Liver (tissue), 7 donors: ENCODE measurements at regions not wholly inside any gene's neighbourhood (a gene's known extent, or its start where the extent isn't known, plus 50 kb on each side); places are given as distances from the start of the nearest gene placed in this dataset.

Experiments used
- DNase-seq: peaks from one replicate; pipeline ENCODE4 v3.0.0-alpha.2; 2017; ENCODE audit warnings: low spot score
- H3K27ac ChIP-seq, 2 donors: one replicate each; pipeline ENCODE4 v1.7.0; 2013; ENCODE audit warnings: inconsistent platforms in 2 of 2, low read length in 2 of 2, control low read depth in 1 of 2, low read depth in 1 of 2, mild to moderate bottlenecking in 1 of 2
- H3K27me3 ChIP-seq, 4 donors: one replicate each; pipeline versions ENCODE4 v1.6.1 to v1.7.0; 2013; ENCODE audit warnings: low read length in 3 of 4, inconsistent platforms in 1 of 4, mild to moderate bottlenecking in 1 of 4, moderate library complexity in 1 of 4; ENCODE audit not compliant: control insufficient read depth in 4 of 4, insufficient read depth in 4 of 4
- H3K36me3 ChIP-seq, 4 donors: one replicate each; pipeline versions ENCODE4 v1.6.1 to v1.7.0; 2013; ENCODE audit warnings: low read length in 3 of 4, mild to moderate bottlenecking in 3 of 4, low read depth in 1 of 4, moderate library complexity in 1 of 4; ENCODE audit not compliant: control insufficient read depth in 4 of 4, insufficient read depth in 3 of 4
- H3K4me1 ChIP-seq, 4 donors: one replicate each; pipeline versions ENCODE4 v1.6.1 to v1.7.0; 2013; ENCODE audit warnings: low read length in 3 of 4, mild to moderate bottlenecking in 3 of 4, moderate library complexity in 1 of 4; ENCODE audit not compliant: control insufficient read depth in 4 of 4, insufficient read depth in 4 of 4
- H3K4me3 ChIP-seq, 3 donors: one replicate each; pipeline versions ENCODE4 v1.6.1 to v1.7.0; 2013; ENCODE audit warnings: low read length in 3 of 3, control low read depth in 1 of 3, low read depth in 1 of 3, mild to moderate bottlenecking in 1 of 3
- H3K9ac ChIP-seq, 2 donors: one replicate each; pipeline ENCODE4 v1.7.0; 2013; ENCODE audit warnings: low read length in 2 of 2, mild to moderate bottlenecking in 2 of 2, moderate library complexity in 2 of 2, control low read depth in 1 of 2, low read depth in 1 of 2
- H3K9me3 ChIP-seq, 4 donors: one replicate each; pipeline versions ENCODE4 v1.6.1 to v1.7.0; 2013; ENCODE audit warnings: low read length in 3 of 4; ENCODE audit not compliant: control insufficient read depth in 4 of 4
- EGR1 ChIP-seq, 2 donors: IDR thresholded peaks; 2 replicates each; pipeline ENCODE4 v1.6.1; 2016 to 2018; ENCODE audit warnings: antibody characterized with exemption in 2 of 2, low read depth in 2 of 2
- FOXA1 ChIP-seq: IDR thresholded peaks from 2 replicates; pipeline ENCODE4 v1.6.1; 2016; ENCODE audit warnings: antibody characterized with exemption
- FOXA2 ChIP-seq: IDR thresholded peaks from 2 replicates; pipeline ENCODE4 v1.6.1; 2016; ENCODE audit warnings: antibody characterized with exemption
- GABPA ChIP-seq, 2 donors: IDR thresholded peaks in 1 of 2; conservative IDR thresholded peaks in 1 of 2; 2 replicates each; pipeline ENCODE4 v1.6.1; 2016; ENCODE audit warnings: antibody characterized with exemption in 2 of 2, mild to moderate bottlenecking in 1 of 2, moderate library complexity in 1 of 2
- HNF4G ChIP-seq: IDR thresholded peaks from 2 replicates; pipeline ENCODE4 v1.6.1; 2016; ENCODE audit warnings: antibody characterized with exemption
- JUND ChIP-seq, 2 donors: IDR thresholded peaks; 2 replicates each; pipeline ENCODE4 v1.6.1; 2016; ENCODE audit warnings: antibody characterized with exemption in 2 of 2
- MAX ChIP-seq: IDR thresholded peaks from 2 replicates; pipeline ENCODE4 v1.6.1; 2016; ENCODE audit warnings: antibody characterized with exemption
- NR2F2 ChIP-seq: IDR thresholded peaks from 2 replicates; pipeline ENCODE4 v1.6.1; 2016; ENCODE audit warnings: antibody characterized with exemption
- REST ChIP-seq: IDR thresholded peaks from 2 replicates; pipeline ENCODE4 v1.6.1; 2016; ENCODE audit warnings: antibody characterized with exemption, mild to moderate bottlenecking
- RXRA ChIP-seq, 2 donors: IDR thresholded peaks; 2 replicates each; pipeline ENCODE4 v1.6.1; 2017 to 2018; ENCODE audit warnings: antibody characterized with exemption in 2 of 2, mild to moderate bottlenecking in 1 of 2
- SP1 ChIP-seq: IDR thresholded peaks from 2 replicates; pipeline ENCODE4 v1.6.1; 2018; ENCODE audit warnings: antibody characterized with exemption, mild to moderate bottlenecking
- TAF1 ChIP-seq: conservative IDR thresholded peaks from 2 replicates; pipeline ENCODE4 v1.6.1; 2016; ENCODE audit warnings: antibody characterized with exemption, mild to moderate bottlenecking
- ZBTB33 ChIP-seq: IDR thresholded peaks from 2 replicates; pipeline ENCODE4 v1.6.1; 2016; ENCODE audit warnings: antibody characterized with exemption
- WGBS: extraction: QIAGEN DNeasy Blood & Tissue Kit; methylation state at CpG from one replicate; pipeline ENCODE4 v1.1.7; 2013; 5-methylcytosine and 5-hydroxymethylcytosine counted together
- donor health status: healthy.
- donor health status: healthy.
- donor health status: healthy.
- donor health status: healthy.

- H3K9me3 ChIP-seq: peaks cover 0 to 6% (median 3%) of the 10 kb centered on the region in 4 donors
- no peaks in the 10 kb centered on the region for H3K36me3 ChIP-seq
- TF ChIP-seq FOXA2: no peak
- no peak for TF ChIP-seq HNF4G
- no peak for TF ChIP-seq EGR1 (IDR thresholded peaks at IDR 0.05; ENCODE audit: low read depth in 2 of 2)
- TF ChIP-seq NR2F2: no peak
- no peak for TF ChIP-seq TAF1
- H3K27me3 ChIP-seq: peaks cover 0 to 7% (median 0%) of the 10 kb centered on the region in 4 donors
- H3K4me1 ChIP-seq: no peaks in the 10 kb centered on the region
- DNase-seq: no peak
- WGBS: 67% methylated on average over 4 of the region's 4 CpGs
- H3K4me3 ChIP-seq: no peak overlapping the region
- no peak overlapping the region for H3K27ac ChIP-seq
- H3K9ac ChIP-seq: no peak overlapping the region
These were observed 87.1 kb upstream of the RGMA start for GRCh38 chr15:93176065-93176464.

GRCh38 chr15:93174836-93175235, 85.8 kb upstream of the RGMA start:
- no peaks in the 10 kb centered on the region for H3K36me3 ChIP-seq
- peaks cover 0 to 11% (median 2%) of the 10 kb centered on the region in 4 donors for H3K27me3 ChIP-seq
- no peak overlapping the region for H3K9ac ChIP-seq
- no peak overlapping the region for H3K27ac ChIP-seq
- no peak for DNase-seq
- no peak overlapping the region for H3K4me3 ChIP-seq
- TF ChIP-seq FOXA2: no peak
- no peak for TF ChIP-seq SP1
- no peak for TF ChIP-seq MAX
- no peak for TF ChIP-seq JUND (IDR thresholded peaks at IDR 0.05)
- no peak for TF ChIP-seq GABPA (IDR thresholded peaks at IDR 0.05 in 1 of 2, conservative IDR thresholded peaks at IDR 0.05 in 1 of 2)
- TF ChIP-seq FOXA1: no peak
- no peak for TF ChIP-seq HNF4G
- no peak for TF ChIP-seq RXRA (IDR thresholded peaks at IDR 0.05)
- TF ChIP-seq ZBTB33: no peak
- no peak for TF ChIP-seq TAF1
- 38% methylated on average over 2 of the region's 2 CpGs for WGBS
- H3K9me3 ChIP-seq: peaks cover 0 to 6% (median 3%) of the 10 kb centered on the region in 4 donors
- H3K4me1 ChIP-seq: no peaks in the 10 kb centered on the region

- Histone ChIP-seq H3K4me3 (no peak overlapping the region), H3K9ac (no peak overlapping the region), H3K36me3 (no peaks in the 10 kb centered on the region), H3K4me1 (no peaks in the 10 kb centered on the region), H3K27me3 (peaks cover 0 to 11% (median 2%) of the 10 kb centered on the region in 4 donors), H3K9me3 (peaks cover 0 to 6% (median 3%) of the 10 kb centered on the region in 4 donors), H3K27ac (no peak overlapping the region)
- TF ChIP-seq ZBTB33: no peak
- TF ChIP-seq REST: no peak
- no peak for TF ChIP-seq FOXA1
- TF ChIP-seq NR2F2: no peak
- no peak for TF ChIP-seq RXRA (IDR thresholded peaks at IDR 0.05)
- TF ChIP-seq GABPA (IDR thresholded peaks at IDR 0.05 in 1 of 2, conservative IDR thresholded peaks at IDR 0.05 in 1 of 2): no peak
- 62% methylated on average over 3 of the region's 3 CpGs for WGBS
- DNase-seq: no peak
These were observed 84.4 kb upstream of the RGMA start for GRCh38 chr15:93173369-93173768.
